Panc1 (cell line): ENCODE measurements at regions not wholly inside any gene's neighbourhood (a gene's known extent, or its start where the extent isn't known, plus 50 kb on each side); places are given as distances from the start of the nearest gene placed in this dataset.
A peak's percentile ranks its signal among the peaks of the same experiment; 100 is the strongest.

Experiments
- ATAC-seq: fragments of 200-7000 bp; cut with Tn5 transposase; 2 replicates; pipeline ENCODE4 v1.9.1; 2020; ENCODE audit warnings: mild to moderate bottlenecking, moderate library complexity
- BruUV-seq: library from RNA; stranded (reverse); fragments of 400-500 nt; replicated peaks from 2 replicates; lab custom pipeline; 2021; lab: Mats Ljungman, UMichigan
- CTCF ChIA-PET: fragments of 300-600 bp; sonication (Branson Sonifier 250); formaldehyde crosslinking; loops from one replicate; lab custom pipeline; 2022; ENCODE audit warnings: antibody characterized with exemption; lab: Charles Lee
- POLR2A ChIA-PET: fragments of 300-600 bp; sonication (Branson Sonifier 250); formaldehyde crosslinking; loops from one replicate; lab custom pipeline; 2022; ENCODE audit warnings: antibody characterized with exemption; lab: Charles Lee
- DNase-seq: peaks from one replicate; pipeline ENCODE4 v3.0.0-alpha.2; 2010; ENCODE audit warnings: low read depth, low spot score
- H3K27ac ChIP-seq: 2 replicates; pipeline ENCODE4 v1.5.1; 2011; ENCODE audit warnings: mild to moderate bottlenecking, low read length, inconsistent platforms
- H3K27me3 ChIP-seq: fragments of 200-500 bp; sonication (Bioruptor generic); 2 replicates; pipeline ENCODE4 v1.6.0; 2014; ENCODE audit warnings: low read length, inconsistent platforms; ENCODE audit not compliant: control insufficient read depth, insufficient read depth
- H3K36me3 ChIP-seq: fragments of 200-500 bp; sonication (Bioruptor generic); 2 replicates; pipeline ENCODE4 v1.5.1; 2014; ENCODE audit warnings: inconsistent platforms, mild to moderate bottlenecking, low read length, moderate library complexity; ENCODE audit not compliant: control insufficient read depth, insufficient read depth
- H3K4me1 ChIP-seq: 2 replicates; pipeline ENCODE4 v1.5.1; 2011; ENCODE audit warnings: inconsistent platforms, mild to moderate bottlenecking, low read length, moderate library complexity; ENCODE audit not compliant: control insufficient read depth, insufficient read depth
- H3K4me3 ChIP-seq, 2 experiments: 2 replicates each; pipeline ENCODE4 v1.5.1; 2011 to 2012; ENCODE audit warnings: low read depth in 2 of 2, low read length in 2 of 2, mild to moderate bottlenecking in 2 of 2, inconsistent platforms in 1 of 2, moderate library complexity in 1 of 2
- H3K9me3 ChIP-seq: fragments of 200-500 bp; sonication (Bioruptor generic); 2 replicates; pipeline ENCODE4 v1.5.1; 2014; ENCODE audit warnings: low read depth, mild to moderate bottlenecking, inconsistent platforms, low read length, moderate library complexity; ENCODE audit not compliant: control insufficient read depth, insufficient read depth
- POLR2AphosphoS5 ChIP-seq: IDR thresholded peaks from 2 replicates; pipeline ENCODE4 v1.6.1; 2012; ENCODE audit warnings: mild to moderate bottlenecking, low read depth, low read length, moderate library complexity
- SIN3A ChIP-seq: IDR thresholded peaks from 2 replicates; pipeline ENCODE4 v1.6.1; 2012; ENCODE audit warnings: low read depth, mild to moderate bottlenecking, low read length, moderate library complexity, borderline replicate concordance; ENCODE audit not compliant: insufficient read depth
- TCF7L2 ChIP-seq: IDR thresholded peaks from 2 replicates; pipeline ENCODE4 v1.6.1; 2011; ENCODE audit warnings: mild to moderate bottlenecking, low read depth, low read length, inconsistent platforms
- in situ Hi-C: cut with HindIII; loops from 2 replicates; pipeline ENCODE4 v1.10.0; 2016; ENCODE audit warnings: low sequenced_read_pairs, low pct_unique_long_range_greater_than_20kb
- intact Hi-C: fragments of 100-400 bp; cut with micrococcal nuclease; formaldehyde crosslinking; loops from one replicate; pipeline ENCODE4 v1.10.0; 2022; ENCODE audit not compliant: unreplicated experiment
- TF ChIP-seq, protein P1 (sequence below), 2 experiments: IDR thresholded peaks; 2 replicates each; pipeline ENCODE4 v1.6.1; 2011 to 2012; ENCODE audit warnings: low read depth in 2 of 2, control low read depth in 1 of 2, low read length in 1 of 2, mild to moderate bottlenecking in 1 of 2, moderate library complexity in 1 of 2; ENCODE audit not compliant: insufficient read depth in 1 of 2
- TF ChIP-seq, protein P2 (sequence below): fragments of 450-650 bp; IDR thresholded peaks from 2 replicates; pipeline ENCODE4 v1.5.1; 2017; ENCODE audit warnings: mild to moderate bottlenecking

DNA sequence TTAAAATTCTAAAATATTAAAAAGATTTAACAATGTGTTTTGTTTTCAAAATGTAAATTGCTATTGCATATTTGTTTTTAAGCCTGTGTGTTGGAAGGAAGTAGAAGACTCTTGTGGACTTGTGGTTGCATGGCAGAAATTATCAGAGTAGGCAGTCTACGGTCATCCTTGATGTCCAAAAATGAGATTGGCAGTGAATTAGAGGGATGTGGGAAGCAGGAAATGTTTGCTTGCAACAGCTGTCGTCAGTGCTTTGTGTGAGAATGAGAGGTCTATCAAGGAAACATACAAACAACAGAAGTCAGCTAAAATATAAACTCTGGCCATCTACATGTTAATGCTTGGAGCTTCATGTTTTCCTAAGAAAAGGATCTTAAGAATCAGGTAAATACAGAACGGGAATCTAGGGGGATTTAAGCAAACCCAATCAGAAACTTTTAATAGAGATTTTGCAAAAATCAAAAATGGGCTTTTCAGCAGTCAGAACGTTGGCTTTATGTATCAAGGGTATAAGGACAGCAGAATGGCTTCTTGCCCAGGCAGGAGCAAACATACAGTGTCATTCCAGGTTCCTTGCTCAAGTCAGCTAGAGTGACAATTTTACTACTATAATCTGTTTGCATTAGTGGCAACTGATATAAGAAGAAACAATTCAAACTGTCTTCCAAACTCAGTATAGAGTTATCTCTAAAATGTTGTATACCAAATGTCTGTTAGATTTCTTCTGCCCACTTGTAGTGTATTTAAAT, 196.7 kb downstream of the CYB561 start:
- H3K27ac ChIP-seq = peak overlapping the region; percentile 40; the same call in 1 of the 2 replicates
- H3K36me3 ChIP-seq = no peaks in the 10 kb centered on the region
- ATAC-seq (no peak), DNase-seq (no peak)
- H3K4me1 ChIP-seq = peaks cover 5% of the 10 kb centered on the region
- intact Hi-C loops = no loop called here
- TF ChIP-seq, protein P1, sequence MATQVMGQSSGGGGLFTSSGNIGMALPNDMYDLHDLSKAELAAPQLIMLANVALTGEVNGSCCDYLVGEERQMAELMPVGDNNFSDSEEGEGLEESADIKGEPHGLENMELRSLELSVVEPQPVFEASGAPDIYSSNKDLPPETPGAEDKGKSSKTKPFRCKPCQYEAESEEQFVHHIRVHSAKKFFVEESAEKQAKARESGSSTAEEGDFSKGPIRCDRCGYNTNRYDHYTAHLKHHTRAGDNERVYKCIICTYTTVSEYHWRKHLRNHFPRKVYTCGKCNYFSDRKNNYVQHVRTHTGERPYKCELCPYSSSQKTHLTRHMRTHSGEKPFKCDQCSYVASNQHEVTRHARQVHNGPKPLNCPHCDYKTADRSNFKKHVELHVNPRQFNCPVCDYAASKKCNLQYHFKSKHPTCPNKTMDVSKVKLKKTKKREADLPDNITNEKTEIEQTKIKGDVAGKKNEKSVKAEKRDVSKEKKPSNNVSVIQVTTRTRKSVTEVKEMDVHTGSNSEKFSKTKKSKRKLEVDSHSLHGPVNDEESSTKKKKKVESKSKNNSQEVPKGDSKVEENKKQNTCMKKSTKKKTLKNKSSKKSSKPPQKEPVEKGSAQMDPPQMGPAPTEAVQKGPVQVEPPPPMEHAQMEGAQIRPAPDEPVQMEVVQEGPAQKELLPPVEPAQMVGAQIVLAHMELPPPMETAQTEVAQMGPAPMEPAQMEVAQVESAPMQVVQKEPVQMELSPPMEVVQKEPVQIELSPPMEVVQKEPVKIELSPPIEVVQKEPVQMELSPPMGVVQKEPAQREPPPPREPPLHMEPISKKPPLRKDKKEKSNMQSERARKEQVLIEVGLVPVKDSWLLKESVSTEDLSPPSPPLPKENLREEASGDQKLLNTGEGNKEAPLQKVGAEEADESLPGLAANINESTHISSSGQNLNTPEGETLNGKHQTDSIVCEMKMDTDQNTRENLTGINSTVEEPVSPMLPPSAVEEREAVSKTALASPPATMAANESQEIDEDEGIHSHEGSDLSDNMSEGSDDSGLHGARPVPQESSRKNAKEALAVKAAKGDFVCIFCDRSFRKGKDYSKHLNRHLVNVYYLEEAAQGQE (IDR thresholded peaks at IDR 0.05; ENCODE audit: insufficient read depth in 1 of 2, low read depth in 2 of 2, low read length in 1 of 2) = no peak
- no peak for TF ChIP-seq TCF7L2
- no peak for TF ChIP-seq SIN3A
- TF ChIP-seq, protein P2, sequence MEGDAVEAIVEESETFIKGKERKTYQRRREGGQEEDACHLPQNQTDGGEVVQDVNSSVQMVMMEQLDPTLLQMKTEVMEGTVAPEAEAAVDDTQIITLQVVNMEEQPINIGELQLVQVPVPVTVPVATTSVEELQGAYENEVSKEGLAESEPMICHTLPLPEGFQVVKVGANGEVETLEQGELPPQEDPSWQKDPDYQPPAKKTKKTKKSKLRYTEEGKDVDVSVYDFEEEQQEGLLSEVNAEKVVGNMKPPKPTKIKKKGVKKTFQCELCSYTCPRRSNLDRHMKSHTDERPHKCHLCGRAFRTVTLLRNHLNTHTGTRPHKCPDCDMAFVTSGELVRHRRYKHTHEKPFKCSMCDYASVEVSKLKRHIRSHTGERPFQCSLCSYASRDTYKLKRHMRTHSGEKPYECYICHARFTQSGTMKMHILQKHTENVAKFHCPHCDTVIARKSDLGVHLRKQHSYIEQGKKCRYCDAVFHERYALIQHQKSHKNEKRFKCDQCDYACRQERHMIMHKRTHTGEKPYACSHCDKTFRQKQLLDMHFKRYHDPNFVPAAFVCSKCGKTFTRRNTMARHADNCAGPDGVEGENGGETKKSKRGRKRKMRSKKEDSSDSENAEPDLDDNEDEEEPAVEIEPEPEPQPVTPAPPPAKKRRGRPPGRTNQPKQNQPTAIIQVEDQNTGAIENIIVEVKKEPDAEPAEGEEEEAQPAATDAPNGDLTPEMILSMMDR = no peak
- TF ChIP-seq POLR2AphosphoS5 = no peak
- H3K27me3 ChIP-seq = no peaks in the 10 kb centered on the region
- ChIA-PET POLR2A (interaction anchor here (0.5 kb wide), 1 partner anchor 79 kb away, joined by 13 read pairs; no protein-coding TSS in a partner anchor), CTCF (no interaction called here)
- H3K4me3 ChIP-seq = no peak overlapping the region
- in situ Hi-C loops = no loop called here
- no peaks in the 10 kb centered on the region for H3K9me3 ChIP-seq
- no TSS peak for BruUV-seq

DNA sequence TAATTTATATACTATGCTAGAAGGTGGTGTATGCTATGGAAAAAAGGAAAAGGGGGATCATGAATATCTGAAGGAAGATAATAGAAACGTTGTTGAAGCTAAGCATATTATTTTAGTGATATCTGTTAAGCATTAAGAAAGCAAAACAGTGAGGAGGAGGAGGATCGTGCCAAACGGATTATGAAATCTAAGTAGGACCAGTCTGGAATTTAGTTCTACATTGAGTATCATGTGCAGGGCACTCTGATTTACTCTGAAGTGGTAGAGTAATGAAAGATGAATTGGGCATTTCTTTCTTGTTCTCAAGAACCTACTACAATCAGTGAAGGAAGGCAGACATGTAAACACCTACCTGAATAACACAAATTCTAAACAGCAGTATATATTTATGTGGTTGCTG, 195.3 kb downstream of the CYB561 start:
- Histone ChIP-seq H3K27me3 (no peaks in the 10 kb centered on the region), H3K4me1 (peaks cover 5% of the 10 kb centered on the region), H3K4me3 (no peak overlapping the region), H3K9me3 (no peaks in the 10 kb centered on the region), H3K36me3 (no peaks in the 10 kb centered on the region), H3K27ac (no peak overlapping the region)
- POLR2A ChIA-PET = no interaction called here
- no peak for DNase-seq
- CTCF ChIA-PET = no interaction called here
- in situ Hi-C loops (no loop called here), intact Hi-C loops (no loop called here)
- TF ChIP-seq, protein P2 = no peak
- TF ChIP-seq, protein P1 (IDR thresholded peaks at IDR 0.05; ENCODE audit: insufficient read depth in 1 of 2, low read depth in 2 of 2, low read length in 1 of 2) = no peak
- TF ChIP-seq SIN3A (no peak), TCF7L2 (no peak), POLR2AphosphoS5 (no peak)
- BruUV-seq = TSS peak; percentile 14
- no peak for ATAC-seq
